OCI-LY3 (cell line): ENCODE measurements at regions not wholly inside any gene's neighbourhood (a gene's known extent, or its start where the extent isn't known, plus 50 kb on each side); places are given as distances from the start of the nearest gene placed in this dataset.

ENCODE experiments used
- H2AFZ ChIP-seq: fragments of 200-600, 300-600 bp; shearing (Covaris generic); 2 replicates; pipeline ENCODE4 v1.6.0; 2014; ENCODE audit warnings: antibody characterized with exemption, low read depth, low read length
- H3K27ac ChIP-seq: fragments of 200-600, 300-600 bp; sonication (generic); 2 replicates; pipeline ENCODE4 v1.5.1; 2014; ENCODE audit warnings: mild to moderate bottlenecking, low read length, moderate library complexity, mixed read lengths
- H3K27me3 ChIP-seq: fragments of 200-600, 300-600 bp; sonication (generic); 2 replicates; pipeline ENCODE4 v1.6.1; 2014; ENCODE audit warnings: low read depth, low read length, mixed read lengths
- H3K36me3 ChIP-seq: fragments of 200-600, 300-600 bp; sonication (generic); replicated peaks from 2 replicates; pipeline ENCODE3; 2014; ENCODE audit warnings: low read depth, low read length, mixed read lengths
- H3K4me1 ChIP-seq: fragments of 300-600, 200-600 bp; sonication (generic); 2 replicates; pipeline ENCODE4 v1.6.1; 2014; ENCODE audit warnings: low read length, mixed read lengths
- H3K4me2 ChIP-seq: fragments of 200-600, 300-600 bp; sonication (generic); 2 replicates; pipeline ENCODE4 v1.6.1; 2014; ENCODE audit warnings: low read length, mixed read lengths
- H3K4me3 ChIP-seq: fragments of 300-600, 200-600 bp; sonication (generic); 2 replicates; pipeline ENCODE4 v1.5.1; 2014; ENCODE audit warnings: antibody characterized with exemption, mild to moderate bottlenecking, low read length, moderate library complexity
- H3K79me2 ChIP-seq: fragments of 300-600, 200-600 bp; shearing (Covaris generic); 2 replicates; pipeline ENCODE4 v1.6.1; 2014; ENCODE audit warnings: mild to moderate bottlenecking, low read length, mixed read lengths
- H3K9ac ChIP-seq: fragments of 300-600, 200-600 bp; shearing (Covaris generic); 2 replicates; pipeline ENCODE4 v1.6.0; 2014; ENCODE audit warnings: mild to moderate bottlenecking, low read length, moderate library complexity
- H3K9me3 ChIP-seq: fragments of 200-600, 300-600 bp; shearing (Covaris generic); 2 replicates; pipeline ENCODE4 v1.6.1; 2014; ENCODE audit warnings: low read length, mixed read lengths; ENCODE audit not compliant: insufficient read depth
- H4K20me1 ChIP-seq: fragments of 200-600, 300-600 bp; sonication (generic); 2 replicates; pipeline ENCODE4 v1.6.1; 2016; ENCODE audit warnings: low read length, mixed read lengths; ENCODE audit not compliant: insufficient read depth
- CTCF ChIP-seq: fragments of 200-600, 300-600 bp; sonication (generic); IDR thresholded peaks from 2 replicates; pipeline ENCODE4 v1.5.1; 2014; ENCODE audit warnings: antibody characterized with exemption, low read length, low read depth
- EZH2phosphoT487 ChIP-seq: fragments of 200-600 bp; shearing (Covaris generic); IDR thresholded peaks from 2 replicates; pipeline ENCODE4 v1.6.1; 2018; ENCODE audit warnings: antibody characterized with exemption, mixed run types, low read depth

GRCh38 chr6:19463925-19464324 lies 373.2 kb upstream of the ID4 start:
- Histone ChIP-seq H3K27ac (no peak overlapping the region), H3K27me3 (no peaks in the 10 kb centered on the region), H3K4me3 (no peak overlapping the region), H3K4me2 (no peak overlapping the region), H4K20me1 (no peaks in the 10 kb centered on the region), H3K4me1 (no peaks in the 10 kb centered on the region), H3K79me2 (no peaks in the 10 kb centered on the region), H3K9me3 (no peaks in the 10 kb centered on the region), H3K36me3 (no peaks in the 10 kb centered on the region), H3K9ac (no peak overlapping the region), H2AFZ (no peak overlapping the region)
- TF ChIP-seq CTCF (no peak), EZH2phosphoT487 (no peak)

DNA sequence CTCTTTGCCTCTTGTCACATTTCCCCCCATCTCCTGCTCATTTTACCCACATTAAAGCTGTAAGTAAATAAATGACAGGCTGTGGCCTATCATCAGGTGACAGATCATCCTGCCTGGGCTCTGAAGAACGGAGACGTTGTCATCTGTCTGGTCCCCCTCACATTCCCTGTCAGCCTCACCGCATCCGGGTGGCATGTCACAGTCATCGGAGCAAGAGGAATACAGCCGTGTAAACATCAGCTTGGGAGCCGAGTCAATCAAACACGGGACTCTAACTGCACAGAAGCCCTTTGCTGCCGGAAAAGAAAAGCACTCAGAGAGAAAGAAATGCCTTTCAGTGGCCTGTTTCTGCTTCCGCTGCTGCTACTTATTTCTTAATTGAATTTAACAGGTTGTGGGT lies 371.9 kb upstream of the ID4 start:
- TF ChIP-seq EZH2phosphoT487 (no peak), CTCF (no peak)
- Histone ChIP-seq H3K4me2 (no peak overlapping the region), H3K4me1 (no peaks in the 10 kb centered on the region), H3K27me3 (no peaks in the 10 kb centered on the region), H3K9ac (no peak overlapping the region), H3K79me2 (no peaks in the 10 kb centered on the region), H3K9me3 (no peaks in the 10 kb centered on the region), H3K4me3 (no peak overlapping the region), H2AFZ (no peak overlapping the region), H4K20me1 (no peaks in the 10 kb centered on the region), H3K27ac (no peak overlapping the region), H3K36me3 (no peaks in the 10 kb centered on the region)

GRCh38 chr6:19465760-19466159 lies 371.4 kb upstream of the ID4 start:
- no peaks in the 10 kb centered on the region for H3K9me3 ChIP-seq
- H4K20me1 ChIP-seq = no peaks in the 10 kb centered on the region
- no peak overlapping the region for H3K4me2 ChIP-seq
- H2AFZ ChIP-seq = no peak overlapping the region
- no peaks in the 10 kb centered on the region for H3K36me3 ChIP-seq
- no peaks in the 10 kb centered on the region for H3K27me3 ChIP-seq
- H3K79me2 ChIP-seq = no peaks in the 10 kb centered on the region
- TF ChIP-seq CTCF (no peak), EZH2phosphoT487 (no peak)
- no peak overlapping the region for H3K4me3 ChIP-seq
- H3K27ac ChIP-seq = no peak overlapping the region
- no peak overlapping the region for H3K9ac ChIP-seq
- H3K4me1 ChIP-seq = no peaks in the 10 kb centered on the region

DNA sequence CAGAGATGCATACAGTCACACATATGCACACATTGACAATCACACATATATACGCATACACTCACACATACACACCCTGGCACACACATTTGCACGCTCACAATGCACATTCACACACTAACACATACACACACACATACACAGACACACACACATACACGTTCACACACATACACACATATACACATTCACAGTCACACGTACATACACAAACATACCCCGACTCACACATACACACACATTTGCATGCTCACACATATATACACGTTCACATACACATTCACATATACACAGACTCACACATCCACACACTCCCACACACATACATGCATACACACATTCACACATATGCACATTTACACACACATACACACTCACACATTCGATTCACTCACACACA lies 366.8 kb upstream of the ID4 start:
- H3K27me3 ChIP-seq = no peaks in the 10 kb centered on the region
- H3K36me3 ChIP-seq = no peaks in the 10 kb centered on the region
- no peak overlapping the region for H2AFZ ChIP-seq
- H3K4me2 ChIP-seq = no peak overlapping the region
- H4K20me1 ChIP-seq = no peaks in the 10 kb centered on the region
- H3K9ac ChIP-seq = no peak overlapping the region
- no peaks in the 10 kb centered on the region for H3K4me1 ChIP-seq
- H3K9me3 ChIP-seq = no peaks in the 10 kb centered on the region
- H3K79me2 ChIP-seq = no peaks in the 10 kb centered on the region
- no peak overlapping the region for H3K4me3 ChIP-seq
- no peak overlapping the region for H3K27ac ChIP-seq
- TF ChIP-seq EZH2phosphoT487 (no peak), CTCF (no peak)
